Osteocyte (in vitro differentiated cells): ENCODE measurements at regions not wholly inside any gene's neighbourhood (a gene's known extent, or its start where the extent isn't known, plus 50 kb on each side); places are given as distances from the start of the nearest gene placed in this dataset.

Experiments used
- DNase-seq: peaks from one replicate; pipeline ENCODE4 v3.0.0; 2021; ENCODE audit warnings: mixed read lengths; ENCODE audit not compliant: unreplicated experiment; ENCODE audit errors: extremely low spot score
- H3K27ac Mint-ChIP-seq: one replicate; pipeline ENCODE4 v1.8.0; 2021; ENCODE audit warnings: mild to moderate bottlenecking, mixed read lengths; ENCODE audit not compliant: unreplicated experiment
- H3K27me3 Mint-ChIP-seq: one replicate; pipeline ENCODE4 v1.8.0; 2021; ENCODE audit warnings: mixed read lengths; ENCODE audit not compliant: unreplicated experiment
- H3K36me3 Mint-ChIP-seq: one replicate; pipeline ENCODE4 v1.8.0; 2021; ENCODE audit warnings: mixed read lengths; ENCODE audit not compliant: unreplicated experiment
- H3K4me1 Mint-ChIP-seq: one replicate; pipeline ENCODE4 v1.8.0; 2021; ENCODE audit warnings: mixed read lengths; ENCODE audit not compliant: unreplicated experiment
- H3K4me3 Mint-ChIP-seq: one replicate; pipeline ENCODE4 v1.8.0; 2021; ENCODE audit warnings: mild to moderate bottlenecking, moderate library complexity, mixed read lengths; ENCODE audit not compliant: unreplicated experiment
- H3K9me3 Mint-ChIP-seq: one replicate; pipeline ENCODE4 v1.8.0; 2021; ENCODE audit warnings: mixed read lengths; ENCODE audit not compliant: unreplicated experiment
- CTCF ChIP-seq: fragments of 200-600 bp; sonication (generic); IDR thresholded peaks from 2 replicates; pipeline ENCODE4 v1.5.0; 2021; ENCODE audit warnings: antibody characterized with exemption, mild to moderate bottlenecking, moderate library complexity

DNA sequence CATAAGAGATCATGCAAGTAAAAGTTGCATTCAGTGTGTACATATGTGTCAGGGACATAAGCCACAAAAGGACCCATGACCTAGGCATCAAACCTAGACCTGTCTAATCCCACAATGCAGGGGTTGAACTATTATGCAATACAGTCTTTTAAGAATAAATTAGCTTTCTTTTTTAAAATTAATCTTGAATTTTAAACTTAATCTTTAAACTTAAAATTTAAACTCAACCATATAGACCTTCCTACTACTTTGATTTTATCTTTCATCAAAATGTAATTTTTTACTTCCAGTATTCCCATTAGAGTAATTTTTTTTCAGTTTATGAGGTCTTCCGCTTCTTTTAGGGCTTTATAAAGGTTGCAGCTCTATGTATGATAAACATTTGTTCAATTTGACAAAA, 702.9 kb downstream of the SUCLG1 start:
- H3K4me1 Mint-ChIP-seq = no peaks in the 10 kb centered on the region
- H3K36me3 Mint-ChIP-seq = no peaks in the 10 kb centered on the region
- no peaks in the 10 kb centered on the region for H3K27me3 Mint-ChIP-seq
- TF ChIP-seq CTCF = no peak
- peaks cover 25% of the 10 kb centered on the region for H3K9me3 Mint-ChIP-seq
- no peak overlapping the region for H3K27ac Mint-ChIP-seq
- no peak overlapping the region for H3K4me3 Mint-ChIP-seq
- DNase-seq = no peak

DNA sequence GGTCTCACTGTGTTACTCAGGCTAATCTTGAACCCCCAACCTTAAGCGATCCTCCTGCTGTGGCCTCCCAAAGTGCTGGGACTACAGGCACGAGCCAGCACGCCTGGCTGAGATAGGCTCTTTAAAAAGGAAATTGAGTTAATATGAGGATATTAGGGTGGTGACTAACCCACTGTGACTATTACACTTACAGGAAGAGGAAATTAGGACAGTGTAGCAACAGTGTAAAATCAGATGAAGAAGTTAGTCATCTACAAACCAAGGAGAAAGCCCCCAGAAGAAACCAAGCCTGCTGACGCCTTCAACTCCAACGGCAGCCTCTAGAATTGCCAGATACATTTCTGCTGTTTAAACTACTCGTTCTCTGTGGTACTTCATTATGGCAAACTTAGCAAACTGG, 711.9 kb downstream of the SUCLG1 start:
- Mint-ChIP-seq H3K27me3 (no peaks in the 10 kb centered on the region), H3K4me3 (no peak overlapping the region), H3K4me1 (no peaks in the 10 kb centered on the region), H3K9me3 (peaks cover 20% of the 10 kb centered on the region), H3K36me3 (no peaks in the 10 kb centered on the region), H3K27ac (no peak overlapping the region)
- TF ChIP-seq CTCF = no peak
- no peak for DNase-seq

- no peaks in the 10 kb centered on the region for H3K27me3 Mint-ChIP-seq
- H3K36me3 Mint-ChIP-seq = no peaks in the 10 kb centered on the region
- TF ChIP-seq CTCF = no peak
- no peak for DNase-seq
- H3K4me3 Mint-ChIP-seq = no peak overlapping the region
- H3K9me3 Mint-ChIP-seq = peaks cover 25% of the 10 kb centered on the region
- H3K27ac Mint-ChIP-seq = no peak overlapping the region
- no peaks in the 10 kb centered on the region for H3K4me1 Mint-ChIP-seq
These were observed 714.2 kb downstream of the SUCLG1 start for GRCh38 chr2:83744855-83745254.

- Mint-ChIP-seq H3K36me3 (no peaks in the 10 kb centered on the region), H3K4me1 (no peaks in the 10 kb centered on the region), H3K4me3 (no peak overlapping the region), H3K27ac (no peak overlapping the region), H3K27me3 (no peaks in the 10 kb centered on the region), H3K9me3 (peaks cover 20% of the 10 kb centered on the region)
- DNase-seq = no peak
- TF ChIP-seq CTCF = no peak
These were observed 716.8 kb downstream of the SUCLG1 start for GRCh38 chr2:83742117-83742782.

DNA sequence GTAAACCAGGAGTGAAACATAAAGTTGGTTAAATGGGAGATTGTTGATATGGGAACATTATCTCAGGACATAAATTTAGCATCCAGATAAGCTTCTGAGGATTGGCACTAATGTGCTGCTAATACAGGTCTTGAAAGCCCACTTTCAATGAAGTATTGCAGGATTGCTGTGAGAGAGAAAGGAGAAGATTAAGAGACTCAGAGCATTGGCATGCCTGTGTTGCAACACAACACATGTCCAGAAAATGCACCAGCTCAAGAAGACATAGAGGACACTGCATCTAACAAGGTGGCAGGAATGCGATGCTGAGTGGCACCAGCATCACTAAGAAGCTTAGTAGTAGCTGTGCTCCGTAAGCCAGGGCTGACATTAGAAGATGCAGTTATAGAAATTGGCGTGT, 728.9 kb downstream of the SUCLG1 start:
- Mint-ChIP-seq H3K27ac (no peak overlapping the region), H3K36me3 (no peaks in the 10 kb centered on the region), H3K4me3 (no peak overlapping the region), H3K27me3 (no peaks in the 10 kb centered on the region), H3K4me1 (no peaks in the 10 kb centered on the region), H3K9me3 (no peaks in the 10 kb centered on the region)
- TF ChIP-seq CTCF = no peak
- no peak for DNase-seq
